ENCODE measurements at regions not wholly inside any gene's neighbourhood (a gene's known extent, or its start where the extent isn't known, plus 50 kb on each side); places are given as distances from the start of the nearest gene placed in this dataset.

- TF ChIP-seq, protein P1, sequence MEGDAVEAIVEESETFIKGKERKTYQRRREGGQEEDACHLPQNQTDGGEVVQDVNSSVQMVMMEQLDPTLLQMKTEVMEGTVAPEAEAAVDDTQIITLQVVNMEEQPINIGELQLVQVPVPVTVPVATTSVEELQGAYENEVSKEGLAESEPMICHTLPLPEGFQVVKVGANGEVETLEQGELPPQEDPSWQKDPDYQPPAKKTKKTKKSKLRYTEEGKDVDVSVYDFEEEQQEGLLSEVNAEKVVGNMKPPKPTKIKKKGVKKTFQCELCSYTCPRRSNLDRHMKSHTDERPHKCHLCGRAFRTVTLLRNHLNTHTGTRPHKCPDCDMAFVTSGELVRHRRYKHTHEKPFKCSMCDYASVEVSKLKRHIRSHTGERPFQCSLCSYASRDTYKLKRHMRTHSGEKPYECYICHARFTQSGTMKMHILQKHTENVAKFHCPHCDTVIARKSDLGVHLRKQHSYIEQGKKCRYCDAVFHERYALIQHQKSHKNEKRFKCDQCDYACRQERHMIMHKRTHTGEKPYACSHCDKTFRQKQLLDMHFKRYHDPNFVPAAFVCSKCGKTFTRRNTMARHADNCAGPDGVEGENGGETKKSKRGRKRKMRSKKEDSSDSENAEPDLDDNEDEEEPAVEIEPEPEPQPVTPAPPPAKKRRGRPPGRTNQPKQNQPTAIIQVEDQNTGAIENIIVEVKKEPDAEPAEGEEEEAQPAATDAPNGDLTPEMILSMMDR (CRISPR knock-in tag; IDR thresholded peaks at IDR 0.05) = no peak
- no peak for TF ChIP-seq NBN (conservative IDR thresholded peaks at IDR 0.05)
- TF ChIP-seq, protein P2, sequence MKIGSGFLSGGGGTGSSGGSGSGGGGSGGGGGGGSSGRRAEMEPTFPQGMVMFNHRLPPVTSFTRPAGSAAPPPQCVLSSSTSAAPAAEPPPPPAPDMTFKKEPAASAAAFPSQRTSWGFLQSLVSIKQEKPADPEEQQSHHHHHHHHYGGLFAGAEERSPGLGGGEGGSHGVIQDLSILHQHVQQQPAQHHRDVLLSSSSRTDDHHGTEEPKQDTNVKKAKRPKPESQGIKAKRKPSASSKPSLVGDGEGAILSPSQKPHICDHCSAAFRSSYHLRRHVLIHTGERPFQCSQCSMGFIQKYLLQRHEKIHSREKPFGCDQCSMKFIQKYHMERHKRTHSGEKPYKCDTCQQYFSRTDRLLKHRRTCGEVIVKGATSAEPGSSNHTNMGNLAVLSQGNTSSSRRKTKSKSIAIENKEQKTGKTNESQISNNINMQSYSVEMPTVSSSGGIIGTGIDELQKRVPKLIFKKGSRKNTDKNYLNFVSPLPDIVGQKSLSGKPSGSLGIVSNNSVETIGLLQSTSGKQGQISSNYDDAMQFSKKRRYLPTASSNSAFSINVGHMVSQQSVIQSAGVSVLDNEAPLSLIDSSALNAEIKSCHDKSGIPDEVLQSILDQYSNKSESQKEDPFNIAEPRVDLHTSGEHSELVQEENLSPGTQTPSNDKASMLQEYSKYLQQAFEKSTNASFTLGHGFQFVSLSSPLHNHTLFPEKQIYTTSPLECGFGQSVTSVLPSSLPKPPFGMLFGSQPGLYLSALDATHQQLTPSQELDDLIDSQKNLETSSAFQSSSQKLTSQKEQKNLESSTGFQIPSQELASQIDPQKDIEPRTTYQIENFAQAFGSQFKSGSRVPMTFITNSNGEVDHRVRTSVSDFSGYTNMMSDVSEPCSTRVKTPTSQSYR (CRISPR knock-in tag; IDR thresholded peaks at IDR 0.05; ENCODE audit: borderline replicate concordance) = no peak
- TF ChIP-seq MEIS1 (CRISPR knock-in tag; IDR thresholded peaks at IDR 0.05; ENCODE audit: borderline replicate concordance) = no peak
- no peak for TF ChIP-seq ZNF816 (CRISPR knock-in tag; IDR thresholded peaks at IDR 0.05; ENCODE audit: borderline replicate concordance)
- no peak for TF ChIP-seq ZFX (CRISPR knock-in tag; IDR thresholded peaks at IDR 0.05; ENCODE audit: low read depth)
- no peak for TF ChIP-seq ZNF251 (CRISPR knock-in tag; IDR thresholded peaks at IDR 0.05)
- TF ChIP-seq SP1 (IDR thresholded peaks at IDR 0.05) = no peak
- TF ChIP-seq SP1 (CRISPR knock-in tag; IDR thresholded peaks at IDR 0.05) = no peak
- TF ChIP-seq ZNF550 (CRISPR knock-in tag; IDR thresholded peaks at IDR 0.05; ENCODE audit: borderline replicate concordance) = no peak
- TF ChIP-seq, protein P3, sequence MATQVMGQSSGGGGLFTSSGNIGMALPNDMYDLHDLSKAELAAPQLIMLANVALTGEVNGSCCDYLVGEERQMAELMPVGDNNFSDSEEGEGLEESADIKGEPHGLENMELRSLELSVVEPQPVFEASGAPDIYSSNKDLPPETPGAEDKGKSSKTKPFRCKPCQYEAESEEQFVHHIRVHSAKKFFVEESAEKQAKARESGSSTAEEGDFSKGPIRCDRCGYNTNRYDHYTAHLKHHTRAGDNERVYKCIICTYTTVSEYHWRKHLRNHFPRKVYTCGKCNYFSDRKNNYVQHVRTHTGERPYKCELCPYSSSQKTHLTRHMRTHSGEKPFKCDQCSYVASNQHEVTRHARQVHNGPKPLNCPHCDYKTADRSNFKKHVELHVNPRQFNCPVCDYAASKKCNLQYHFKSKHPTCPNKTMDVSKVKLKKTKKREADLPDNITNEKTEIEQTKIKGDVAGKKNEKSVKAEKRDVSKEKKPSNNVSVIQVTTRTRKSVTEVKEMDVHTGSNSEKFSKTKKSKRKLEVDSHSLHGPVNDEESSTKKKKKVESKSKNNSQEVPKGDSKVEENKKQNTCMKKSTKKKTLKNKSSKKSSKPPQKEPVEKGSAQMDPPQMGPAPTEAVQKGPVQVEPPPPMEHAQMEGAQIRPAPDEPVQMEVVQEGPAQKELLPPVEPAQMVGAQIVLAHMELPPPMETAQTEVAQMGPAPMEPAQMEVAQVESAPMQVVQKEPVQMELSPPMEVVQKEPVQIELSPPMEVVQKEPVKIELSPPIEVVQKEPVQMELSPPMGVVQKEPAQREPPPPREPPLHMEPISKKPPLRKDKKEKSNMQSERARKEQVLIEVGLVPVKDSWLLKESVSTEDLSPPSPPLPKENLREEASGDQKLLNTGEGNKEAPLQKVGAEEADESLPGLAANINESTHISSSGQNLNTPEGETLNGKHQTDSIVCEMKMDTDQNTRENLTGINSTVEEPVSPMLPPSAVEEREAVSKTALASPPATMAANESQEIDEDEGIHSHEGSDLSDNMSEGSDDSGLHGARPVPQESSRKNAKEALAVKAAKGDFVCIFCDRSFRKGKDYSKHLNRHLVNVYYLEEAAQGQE (IDR thresholded peaks at IDR 0.05; ENCODE audit: borderline replicate concordance in 1 of 2, low read depth in 1 of 2, low read length in 2 of 2) = no peak
- TF ChIP-seq GABPB1 (CRISPR knock-in tag; IDR thresholded peaks at IDR 0.05) = no peak
Measured at GRCh38 chr10:61302124-61302523, 151.1 kb downstream of the TMEM26 start.
